GM23338 (cell line): ENCODE measurements at regions not wholly inside any gene's neighbourhood (a gene's known extent, or its start where the extent isn't known, plus 50 kb on each side); places are given as distances from the start of the nearest gene placed in this dataset.

Experiments used
- ATAC-seq: fragments of 200-7000 bp; cut with Tn5 transposase; 3 replicates; pipeline ENCODE4 v1.9.1; 2020
- DNase-seq: peaks from one replicate; pipeline ENCODE4 v3.0.0-alpha.2; 2015; ENCODE audit warnings: low spot score
- H2AFZ ChIP-seq: fragments of 200-600 bp; sonication (generic); 2 replicates; pipeline ENCODE4 v1.8.0; 2016; ENCODE audit warnings: antibody characterized with exemption, mild to moderate bottlenecking, moderate library complexity
- H3F3A ChIP-seq: fragments of 200-600 bp; sonication (generic); replicated peaks from 2 replicates; pipeline ENCODE4 v1.8.0; 2017; ENCODE audit warnings: antibody characterized with exemption, mixed run types, low read depth
- H3K27ac ChIP-seq: fragments of 200-600 bp; sonication (generic); 2 replicates; pipeline ENCODE4 v1.6.1; 2016; ENCODE audit warnings: low read depth
- H3K27me3 ChIP-seq: fragments of 200-600 bp; sonication (generic); 2 replicates; pipeline ENCODE4 v1.8.0; 2016; ENCODE audit warnings: mild to moderate bottlenecking, mixed run types, moderate library complexity; ENCODE audit not compliant: insufficient read depth
- H3K36me3 ChIP-seq: fragments of 200-600 bp; sonication (generic); 2 replicates; pipeline ENCODE4 v1.8.0; 2016; ENCODE audit warnings: mild to moderate bottlenecking; ENCODE audit not compliant: insufficient read depth
- H3K4me1 ChIP-seq: fragments of 200-600 bp; sonication (generic); 2 replicates; pipeline ENCODE4 v1.8.0; 2016; ENCODE audit warnings: mild to moderate bottlenecking, moderate library complexity; ENCODE audit not compliant: insufficient read depth
- H3K4me2 ChIP-seq: fragments of 200-600 bp; sonication (generic); 2 replicates; pipeline ENCODE4 v1.7.1; 2017; ENCODE audit warnings: mixed run types
- H3K4me3 ChIP-seq: fragments of 200-600 bp; sonication (generic); 2 replicates; pipeline ENCODE4 v1.6.1; 2016; ENCODE audit warnings: mixed run types
- H3K79me2 ChIP-seq: fragments of 200-600 bp; sonication (generic); replicated peaks from 2 replicates; pipeline ENCODE4 v1.8.0; 2017; ENCODE audit warnings: mild to moderate bottlenecking; ENCODE audit not compliant: insufficient read depth
- H3K9me2 ChIP-seq: fragments of 200-600 bp; sonication (generic); 2 replicates; pipeline ENCODE4 v1.8.0; 2017; ENCODE audit not compliant: insufficient read depth
- H4K20me1 ChIP-seq: fragments of 200-600 bp; sonication (generic); replicated peaks from 2 replicates; pipeline ENCODE4 v1.8.0; 2017; ENCODE audit warnings: mild to moderate bottlenecking; ENCODE audit not compliant: insufficient read depth
- H3K27ac Mint-ChIP-seq: 2 replicates; pipeline ENCODE4 v1.8.0; 2020; ENCODE audit warnings: inconsistent platforms, mild to moderate bottlenecking, moderate library complexity, mixed read lengths
- H3K27me3 Mint-ChIP-seq: 3 replicates; pipeline ENCODE4 v1.8.0; 2022; ENCODE audit warnings: low read depth, mild to moderate bottlenecking, moderate library complexity, mixed read lengths, inconsistent platforms; ENCODE audit not compliant: insufficient read depth, poor library complexity
- H3K36me3 Mint-ChIP-seq: 3 replicates; pipeline ENCODE4 v1.8.0; 2021; ENCODE audit warnings: low read depth, mild to moderate bottlenecking, inconsistent platforms, moderate library complexity, mixed read lengths
- H3K4me1 Mint-ChIP-seq: 3 replicates; pipeline ENCODE4 v1.8.0; 2020; ENCODE audit warnings: mild to moderate bottlenecking, inconsistent platforms, mixed read lengths
- H3K4me3 Mint-ChIP-seq: 3 replicates; pipeline ENCODE4 v1.8.0; 2021; ENCODE audit warnings: moderate library complexity, mild to moderate bottlenecking, inconsistent platforms, mixed read lengths
- H3K9me3 Mint-ChIP-seq: 3 replicates; pipeline ENCODE4 v1.8.0; 2020; ENCODE audit warnings: moderate library complexity, mild to moderate bottlenecking, inconsistent platforms, mixed read lengths
- CREB1 ChIP-seq: fragments of 250-450 bp; sonication (Bioruptor Pico); IDR thresholded peaks from 2 replicates; pipeline ENCODE4 v1.5.0; 2020; ENCODE audit warnings: low read depth, mild to moderate bottlenecking, moderate library complexity
- EZH2 ChIP-seq: fragments of 200-600 bp; sonication (generic); IDR thresholded peaks from one replicate; pipeline ENCODE4 v1.8.0; 2017; ENCODE audit warnings: antibody characterized with exemption, mild to moderate bottlenecking, low read depth; ENCODE audit not compliant: unreplicated experiment
- EZH2phosphoT487 ChIP-seq: fragments of 200-600 bp; sonication (generic); IDR thresholded peaks from one replicate; pipeline ENCODE4 v1.8.1; 2018; ENCODE audit warnings: antibody characterized with exemption; ENCODE audit not compliant: unreplicated experiment
- JUNB ChIP-seq: IDR thresholded peaks from one replicate; pipeline ENCODE4 v1.6.1; 2016; ENCODE audit warnings: antibody characterized with exemption; ENCODE audit not compliant: unreplicated experiment
- NANOG ChIP-seq: IDR thresholded peaks from 2 replicates; pipeline ENCODE4 v1.6.1; 2016; ENCODE audit warnings: antibody characterized with exemption, borderline replicate concordance
- POLR2AphosphoS5 ChIP-seq: IDR thresholded peaks from 2 replicates; pipeline ENCODE4 v1.6.1; 2016; ENCODE audit warnings: antibody characterized with exemption, low read depth
- STAT1 ChIP-seq: IDR thresholded peaks from one replicate; pipeline ENCODE4 v1.6.1; 2016; ENCODE audit warnings: antibody characterized with exemption; ENCODE audit not compliant: unreplicated experiment
- ZNF114 ChIP-seq: fragments of 250-450 bp; sonication (Bioruptor Pico); IDR thresholded peaks from 2 replicates; pipeline ENCODE4 v1.5.0; 2020; ENCODE audit warnings: mild to moderate bottlenecking, moderate library complexity
- ZNF331 ChIP-seq: fragments of 250-450 bp; sonication (Bioruptor Pico); IDR thresholded peaks from 2 replicates; pipeline ENCODE4 v1.5.0; 2020; ENCODE audit warnings: low read depth, mild to moderate bottlenecking, moderate library complexity
- TF ChIP-seq, protein P1 (sequence below): IDR thresholded peaks from one replicate; pipeline ENCODE4 v1.6.1; 2018; ENCODE audit warnings: antibody characterized with exemption; ENCODE audit not compliant: unreplicated experiment
- TF ChIP-seq, protein P2 (sequence below), 2 experiments: fragments of 200-600 bp in 1 of 2; sonication (generic) in 1 of 2; conservative IDR thresholded peaks; 2 replicates each; pipeline versions ENCODE4 v1.5.1 to v1.6.1; 2016 to 2017; ENCODE audit warnings: antibody characterized with exemption in 2 of 2, low read depth in 2 of 2, mild to moderate bottlenecking in 2 of 2, moderate library complexity in 1 of 2
- TF ChIP-seq, protein P3 (sequence below): IDR thresholded peaks from 2 replicates; pipeline ENCODE4 v1.6.1; 2016; ENCODE audit warnings: antibody characterized with exemption
- TF ChIP-seq, protein P4 (sequence below): fragments of 250-450 bp; sonication (Bioruptor Pico); IDR thresholded peaks from 2 replicates; pipeline ENCODE4 v1.5.0; 2020; ENCODE audit warnings: mild to moderate bottlenecking, moderate library complexity

DNA sequence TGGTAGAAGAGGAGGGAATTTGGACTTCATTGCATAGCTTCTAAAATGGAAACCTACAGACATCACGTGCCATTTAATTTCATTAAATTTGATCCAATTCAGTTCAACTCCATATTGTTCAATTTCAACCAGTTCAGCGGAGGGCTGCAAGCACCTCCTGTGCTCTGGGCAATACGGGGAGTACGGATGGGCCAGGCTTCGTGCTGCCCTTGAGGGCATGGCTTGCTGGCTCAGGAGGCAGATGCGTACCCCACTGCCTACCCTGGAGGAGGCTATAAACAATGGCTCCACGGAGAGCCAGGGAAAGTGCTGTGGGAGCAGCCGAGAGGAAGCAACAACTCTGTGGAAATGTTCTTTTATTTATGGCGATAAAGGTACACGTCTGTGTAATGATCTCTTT is 261.8 kb downstream of the DCDC2C start:
- no peak for ATAC-seq
- H3K4me3 ChIP-seq: no peak overlapping the region
- H3K36me3 Mint-ChIP-seq: peaks cover 7% of the 10 kb centered on the region; the same call in 2 of the 3 replicates

More for the DNA sequence above, 261.8 kb downstream of the DCDC2C start:
- no peaks in the 10 kb centered on the region for H3K4me1 Mint-ChIP-seq
- H3K4me3 Mint-ChIP-seq: no peak overlapping the region
- Histone ChIP-seq H2AFZ (no peak overlapping the region), H4K20me1 (no peaks in the 10 kb centered on the region), H3K36me3 (no peaks in the 10 kb centered on the region), H3K4me1 (no peaks in the 10 kb centered on the region), H3K9me2 (no peaks in the 10 kb centered on the region), H3K27ac (no peak overlapping the region), H3K79me2 (no peaks in the 10 kb centered on the region), H3K4me2 (no peak overlapping the region), H3K27me3 (no peaks in the 10 kb centered on the region), H3F3A (no peaks in the 10 kb centered on the region)
- H3K9me3 Mint-ChIP-seq: peaks cover 82% of the 10 kb centered on the region
- no peaks in the 10 kb centered on the region for H3K27me3 Mint-ChIP-seq
- DNase-seq: no peak
- H3K27ac Mint-ChIP-seq: no peak overlapping the region
- TF ChIP-seq CREB1 (CRISPR knock-in tag) (no peak), ZNF114 (CRISPR knock-in tag) (no peak), EZH2phosphoT487 (no peak), ZNF331 (CRISPR knock-in tag) (no peak), EZH2 (no peak), JUNB (no peak), STAT1 (no peak), NANOG (no peak), POLR2AphosphoS5 (no peak)
- TF ChIP-seq, protein P1, sequence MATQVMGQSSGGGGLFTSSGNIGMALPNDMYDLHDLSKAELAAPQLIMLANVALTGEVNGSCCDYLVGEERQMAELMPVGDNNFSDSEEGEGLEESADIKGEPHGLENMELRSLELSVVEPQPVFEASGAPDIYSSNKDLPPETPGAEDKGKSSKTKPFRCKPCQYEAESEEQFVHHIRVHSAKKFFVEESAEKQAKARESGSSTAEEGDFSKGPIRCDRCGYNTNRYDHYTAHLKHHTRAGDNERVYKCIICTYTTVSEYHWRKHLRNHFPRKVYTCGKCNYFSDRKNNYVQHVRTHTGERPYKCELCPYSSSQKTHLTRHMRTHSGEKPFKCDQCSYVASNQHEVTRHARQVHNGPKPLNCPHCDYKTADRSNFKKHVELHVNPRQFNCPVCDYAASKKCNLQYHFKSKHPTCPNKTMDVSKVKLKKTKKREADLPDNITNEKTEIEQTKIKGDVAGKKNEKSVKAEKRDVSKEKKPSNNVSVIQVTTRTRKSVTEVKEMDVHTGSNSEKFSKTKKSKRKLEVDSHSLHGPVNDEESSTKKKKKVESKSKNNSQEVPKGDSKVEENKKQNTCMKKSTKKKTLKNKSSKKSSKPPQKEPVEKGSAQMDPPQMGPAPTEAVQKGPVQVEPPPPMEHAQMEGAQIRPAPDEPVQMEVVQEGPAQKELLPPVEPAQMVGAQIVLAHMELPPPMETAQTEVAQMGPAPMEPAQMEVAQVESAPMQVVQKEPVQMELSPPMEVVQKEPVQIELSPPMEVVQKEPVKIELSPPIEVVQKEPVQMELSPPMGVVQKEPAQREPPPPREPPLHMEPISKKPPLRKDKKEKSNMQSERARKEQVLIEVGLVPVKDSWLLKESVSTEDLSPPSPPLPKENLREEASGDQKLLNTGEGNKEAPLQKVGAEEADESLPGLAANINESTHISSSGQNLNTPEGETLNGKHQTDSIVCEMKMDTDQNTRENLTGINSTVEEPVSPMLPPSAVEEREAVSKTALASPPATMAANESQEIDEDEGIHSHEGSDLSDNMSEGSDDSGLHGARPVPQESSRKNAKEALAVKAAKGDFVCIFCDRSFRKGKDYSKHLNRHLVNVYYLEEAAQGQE: no peak
- TF ChIP-seq, protein P2, sequence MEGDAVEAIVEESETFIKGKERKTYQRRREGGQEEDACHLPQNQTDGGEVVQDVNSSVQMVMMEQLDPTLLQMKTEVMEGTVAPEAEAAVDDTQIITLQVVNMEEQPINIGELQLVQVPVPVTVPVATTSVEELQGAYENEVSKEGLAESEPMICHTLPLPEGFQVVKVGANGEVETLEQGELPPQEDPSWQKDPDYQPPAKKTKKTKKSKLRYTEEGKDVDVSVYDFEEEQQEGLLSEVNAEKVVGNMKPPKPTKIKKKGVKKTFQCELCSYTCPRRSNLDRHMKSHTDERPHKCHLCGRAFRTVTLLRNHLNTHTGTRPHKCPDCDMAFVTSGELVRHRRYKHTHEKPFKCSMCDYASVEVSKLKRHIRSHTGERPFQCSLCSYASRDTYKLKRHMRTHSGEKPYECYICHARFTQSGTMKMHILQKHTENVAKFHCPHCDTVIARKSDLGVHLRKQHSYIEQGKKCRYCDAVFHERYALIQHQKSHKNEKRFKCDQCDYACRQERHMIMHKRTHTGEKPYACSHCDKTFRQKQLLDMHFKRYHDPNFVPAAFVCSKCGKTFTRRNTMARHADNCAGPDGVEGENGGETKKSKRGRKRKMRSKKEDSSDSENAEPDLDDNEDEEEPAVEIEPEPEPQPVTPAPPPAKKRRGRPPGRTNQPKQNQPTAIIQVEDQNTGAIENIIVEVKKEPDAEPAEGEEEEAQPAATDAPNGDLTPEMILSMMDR (conservative IDR thresholded peaks at IDR 0.05; ENCODE audit: low read depth in 2 of 2): no peak
- TF ChIP-seq, protein P3, sequence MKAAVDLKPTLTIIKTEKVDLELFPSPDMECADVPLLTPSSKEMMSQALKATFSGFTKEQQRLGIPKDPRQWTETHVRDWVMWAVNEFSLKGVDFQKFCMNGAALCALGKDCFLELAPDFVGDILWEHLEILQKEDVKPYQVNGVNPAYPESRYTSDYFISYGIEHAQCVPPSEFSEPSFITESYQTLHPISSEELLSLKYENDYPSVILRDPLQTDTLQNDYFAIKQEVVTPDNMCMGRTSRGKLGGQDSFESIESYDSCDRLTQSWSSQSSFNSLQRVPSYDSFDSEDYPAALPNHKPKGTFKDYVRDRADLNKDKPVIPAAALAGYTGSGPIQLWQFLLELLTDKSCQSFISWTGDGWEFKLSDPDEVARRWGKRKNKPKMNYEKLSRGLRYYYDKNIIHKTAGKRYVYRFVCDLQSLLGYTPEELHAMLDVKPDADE: no peak
- TF ChIP-seq, protein P4, sequence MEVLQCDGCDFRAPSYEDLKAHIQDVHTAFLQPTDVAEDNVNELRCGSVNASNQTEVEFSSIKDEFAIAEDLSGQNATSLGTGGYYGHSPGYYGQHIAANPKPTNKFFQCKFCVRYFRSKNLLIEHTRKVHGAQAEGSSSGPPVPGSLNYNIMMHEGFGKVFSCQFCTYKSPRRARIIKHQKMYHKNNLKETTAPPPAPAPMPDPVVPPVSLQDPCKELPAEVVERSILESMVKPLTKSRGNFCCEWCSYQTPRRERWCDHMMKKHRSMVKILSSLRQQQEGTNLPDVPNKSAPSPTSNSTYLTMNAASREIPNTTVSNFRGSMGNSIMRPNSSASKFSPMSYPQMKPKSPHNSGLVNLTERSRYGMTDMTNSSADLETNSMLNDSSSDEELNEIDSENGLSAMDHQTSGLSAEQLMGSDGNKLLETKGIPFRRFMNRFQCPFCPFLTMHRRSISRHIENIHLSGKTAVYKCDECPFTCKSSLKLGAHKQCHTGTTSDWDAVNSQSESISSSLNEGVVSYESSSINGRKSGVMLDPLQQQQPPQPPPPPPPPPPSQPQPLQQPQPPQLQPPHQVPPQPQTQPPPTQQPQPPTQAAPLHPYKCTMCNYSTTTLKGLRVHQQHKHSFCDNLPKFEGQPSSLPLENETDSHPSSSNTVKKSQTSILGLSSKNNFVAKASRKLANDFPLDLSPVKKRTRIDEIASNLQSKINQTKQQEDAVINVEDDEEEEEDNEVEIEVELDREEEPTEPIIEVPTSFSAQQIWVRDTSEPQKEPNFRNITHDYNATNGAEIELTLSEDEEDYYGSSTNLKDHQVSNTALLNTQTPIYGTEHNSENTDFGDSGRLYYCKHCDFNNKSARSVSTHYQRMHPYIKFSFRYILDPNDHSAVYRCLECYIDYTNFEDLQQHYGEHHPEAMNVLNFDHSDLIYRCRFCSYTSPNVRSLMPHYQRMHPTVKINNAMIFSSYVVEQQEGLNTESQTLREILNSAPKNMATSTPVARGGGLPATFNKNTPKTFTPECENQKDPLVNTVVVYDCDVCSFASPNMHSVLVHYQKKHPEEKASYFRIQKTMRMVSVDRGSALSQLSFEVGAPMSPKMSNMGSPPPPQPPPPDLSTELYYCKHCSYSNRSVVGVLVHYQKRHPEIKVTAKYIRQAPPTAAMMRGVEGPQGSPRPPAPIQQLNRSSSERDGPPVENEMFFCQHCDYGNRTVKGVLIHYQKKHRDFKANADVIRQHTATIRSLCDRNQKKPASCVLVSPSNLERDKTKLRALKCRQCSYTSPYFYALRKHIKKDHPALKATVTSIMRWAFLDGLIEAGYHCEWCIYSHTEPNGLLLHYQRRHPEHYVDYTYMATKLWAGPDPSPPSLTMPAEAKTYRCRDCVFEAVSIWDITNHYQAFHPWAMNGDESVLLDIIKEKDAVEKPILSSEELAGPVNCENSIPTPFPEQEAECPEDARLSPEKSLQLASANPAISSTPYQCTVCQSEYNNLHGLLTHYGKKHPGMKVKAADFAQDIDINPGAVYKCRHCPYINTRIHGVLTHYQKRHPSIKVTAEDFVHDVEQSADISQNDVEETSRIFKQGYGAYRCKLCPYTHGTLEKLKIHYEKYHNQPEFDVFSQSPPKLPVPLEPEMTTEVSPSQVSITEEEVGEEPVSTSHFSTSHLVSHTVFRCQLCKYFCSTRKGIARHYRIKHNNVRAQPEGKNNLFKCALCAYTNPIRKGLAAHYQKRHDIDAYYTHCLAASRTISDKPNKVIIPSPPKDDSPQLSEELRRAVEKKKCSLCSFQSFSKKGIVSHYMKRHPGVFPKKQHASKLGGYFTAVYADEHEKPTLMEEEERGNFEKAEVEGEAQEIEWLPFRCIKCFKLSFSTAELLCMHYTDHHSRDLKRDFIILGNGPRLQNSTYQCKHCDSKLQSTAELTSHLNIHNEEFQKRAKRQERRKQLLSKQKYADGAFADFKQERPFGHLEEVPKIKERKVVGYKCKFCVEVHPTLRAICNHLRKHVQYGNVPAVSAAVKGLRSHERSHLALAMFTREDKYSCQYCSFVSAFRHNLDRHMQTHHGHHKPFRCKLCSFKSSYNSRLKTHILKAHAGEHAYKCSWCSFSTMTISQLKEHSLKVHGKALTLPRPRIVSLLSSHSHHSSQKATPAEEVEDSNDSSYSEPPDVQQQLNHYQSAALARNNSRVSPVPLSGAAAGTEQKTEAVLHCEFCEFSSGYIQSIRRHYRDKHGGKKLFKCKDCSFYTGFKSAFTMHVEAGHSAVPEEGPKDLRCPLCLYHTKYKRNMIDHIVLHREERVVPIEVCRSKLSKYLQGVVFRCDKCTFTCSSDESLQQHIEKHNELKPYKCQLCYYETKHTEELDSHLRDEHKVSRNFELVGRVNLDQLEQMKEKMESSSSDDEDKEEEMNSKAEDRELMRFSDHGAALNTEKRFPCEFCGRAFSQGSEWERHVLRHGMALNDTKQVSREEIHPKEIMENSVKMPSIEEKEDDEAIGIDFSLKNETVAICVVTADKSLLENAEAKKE (CRISPR knock-in tag): no peak
